Activated CD8-positive, alpha-beta T cell treated with anti-CD3 and anti-CD28 coated beads for 36 hours (primary cell): ENCODE measurements at regions not wholly inside any gene's neighbourhood (a gene's known extent, or its start where the extent isn't known, plus 50 kb on each side); places are given as distances from the start of the nearest gene placed in this dataset.
"Not testable (repeated sequence)": the region's sequence is repeated elsewhere in the genome, so short reads cannot be mapped to it uniquely, and the experiment has no call there.

Experiments used
- ATAC-seq: fragments of 200-7000 bp; cut with Tn5 transposase; one replicate; pipeline ENCODE4 v1.10.0; 2021; ENCODE audit warnings: mild to moderate bottlenecking, moderate library complexity
- CTCF ChIA-PET: fragments of 350-600 bp; sonication (Branson Sonifier 250); formaldehyde crosslinking; loops from one replicate; lab custom pipeline; 2021; ENCODE audit warnings: antibody characterized with exemption; lab: Charles Lee
- POLR2A ChIA-PET: fragments of 350-600 bp; sonication (Branson Sonifier 250); formaldehyde crosslinking; loops from one replicate; lab custom pipeline; 2021; ENCODE audit warnings: antibody characterized with exemption; lab: Charles Lee
- DNase-seq: peaks from one replicate; pipeline ENCODE4 v3.0.0-alpha.2; 2020
- H3K27ac Mint-ChIP-seq: one replicate; pipeline ENCODE4 v1.8.0; 2021; ENCODE audit warnings: mild to moderate bottlenecking, mixed read lengths
- H3K27me3 Mint-ChIP-seq: one replicate; pipeline ENCODE4 v1.8.0; 2021; ENCODE audit warnings: mixed read lengths
- H3K36me3 Mint-ChIP-seq: one replicate; pipeline ENCODE4 v1.8.0; 2021; ENCODE audit warnings: low read depth, mixed read lengths
- H3K4me1 Mint-ChIP-seq: one replicate; pipeline ENCODE4 v1.8.0; 2021; ENCODE audit warnings: low read depth, mixed read lengths
- H3K4me3 Mint-ChIP-seq: one replicate; pipeline ENCODE4 v1.8.0; 2021; ENCODE audit warnings: mild to moderate bottlenecking, moderate library complexity, mixed read lengths
- H3K9me3 Mint-ChIP-seq: one replicate; pipeline ENCODE4 v1.8.0; 2021; ENCODE audit warnings: mixed read lengths
- intact Hi-C: fragments of 100-400 bp; cut with micrococcal nuclease; formaldehyde crosslinking; loops from one replicate; pipeline ENCODE4 v1.10.0; 2022
- TF ChIP-seq, protein P1 (sequence below): fragments of 200-600 bp; IDR thresholded peaks from one replicate; pipeline ENCODE4 v1.8.0; 2022; ENCODE audit warnings: antibody characterized with exemption, mild to moderate bottlenecking

DNA sequence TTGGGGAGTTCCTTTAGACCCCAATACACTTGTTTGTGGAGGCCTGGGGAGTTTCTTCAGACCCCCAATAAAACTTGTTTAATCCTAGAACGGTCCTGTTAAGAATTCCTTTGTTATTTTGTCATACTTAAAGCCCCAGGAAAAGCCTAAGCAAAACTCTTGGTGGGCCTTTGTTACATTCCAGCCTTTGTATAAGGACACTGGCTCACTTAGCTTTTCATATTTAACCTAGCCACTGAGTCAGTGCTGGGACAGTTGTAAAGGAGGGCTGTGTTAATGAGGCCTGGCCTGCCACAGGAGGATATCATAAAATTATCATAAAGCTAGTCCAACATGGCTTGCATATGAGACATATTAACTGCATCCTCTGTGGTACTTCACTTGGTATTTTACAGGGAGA, 760.1 kb downstream of the ZNF385D start:
- H3K27ac Mint-ChIP-seq, result no peak overlapping the region
- intact Hi-C loops, result no loop called here
- H3K4me3 Mint-ChIP-seq, result no peak overlapping the region
- H3K4me1 Mint-ChIP-seq, result no peaks in the 10 kb centered on the region
- H3K36me3 Mint-ChIP-seq, result no peaks in the 10 kb centered on the region
- TF ChIP-seq, protein P1, sequence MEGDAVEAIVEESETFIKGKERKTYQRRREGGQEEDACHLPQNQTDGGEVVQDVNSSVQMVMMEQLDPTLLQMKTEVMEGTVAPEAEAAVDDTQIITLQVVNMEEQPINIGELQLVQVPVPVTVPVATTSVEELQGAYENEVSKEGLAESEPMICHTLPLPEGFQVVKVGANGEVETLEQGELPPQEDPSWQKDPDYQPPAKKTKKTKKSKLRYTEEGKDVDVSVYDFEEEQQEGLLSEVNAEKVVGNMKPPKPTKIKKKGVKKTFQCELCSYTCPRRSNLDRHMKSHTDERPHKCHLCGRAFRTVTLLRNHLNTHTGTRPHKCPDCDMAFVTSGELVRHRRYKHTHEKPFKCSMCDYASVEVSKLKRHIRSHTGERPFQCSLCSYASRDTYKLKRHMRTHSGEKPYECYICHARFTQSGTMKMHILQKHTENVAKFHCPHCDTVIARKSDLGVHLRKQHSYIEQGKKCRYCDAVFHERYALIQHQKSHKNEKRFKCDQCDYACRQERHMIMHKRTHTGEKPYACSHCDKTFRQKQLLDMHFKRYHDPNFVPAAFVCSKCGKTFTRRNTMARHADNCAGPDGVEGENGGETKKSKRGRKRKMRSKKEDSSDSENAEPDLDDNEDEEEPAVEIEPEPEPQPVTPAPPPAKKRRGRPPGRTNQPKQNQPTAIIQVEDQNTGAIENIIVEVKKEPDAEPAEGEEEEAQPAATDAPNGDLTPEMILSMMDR, result no peak
- ChIA-PET POLR2A (no interaction called here), CTCF (no interaction called here)
- no peaks in the 10 kb centered on the region for H3K27me3 Mint-ChIP-seq
- no peak for DNase-seq
- H3K9me3 Mint-ChIP-seq, result peaks cover 7% of the 10 kb centered on the region
- no peak for ATAC-seq

GRCh38 chr3:20989653-20990052, 761.4 kb downstream of the ZNF385D start:
- POLR2A ChIA-PET, H3K27ac Mint-ChIP-seq, intact Hi-C loops, DNase-seq, CTCF ChIA-PET, H3K4me1 Mint-ChIP-seq, H3K36me3 Mint-ChIP-seq, ATAC-seq, H3K9me3 Mint-ChIP-seq, H3K4me3 Mint-ChIP-seq, H3K27me3 Mint-ChIP-seq: not testable (repeated sequence)

DNA sequence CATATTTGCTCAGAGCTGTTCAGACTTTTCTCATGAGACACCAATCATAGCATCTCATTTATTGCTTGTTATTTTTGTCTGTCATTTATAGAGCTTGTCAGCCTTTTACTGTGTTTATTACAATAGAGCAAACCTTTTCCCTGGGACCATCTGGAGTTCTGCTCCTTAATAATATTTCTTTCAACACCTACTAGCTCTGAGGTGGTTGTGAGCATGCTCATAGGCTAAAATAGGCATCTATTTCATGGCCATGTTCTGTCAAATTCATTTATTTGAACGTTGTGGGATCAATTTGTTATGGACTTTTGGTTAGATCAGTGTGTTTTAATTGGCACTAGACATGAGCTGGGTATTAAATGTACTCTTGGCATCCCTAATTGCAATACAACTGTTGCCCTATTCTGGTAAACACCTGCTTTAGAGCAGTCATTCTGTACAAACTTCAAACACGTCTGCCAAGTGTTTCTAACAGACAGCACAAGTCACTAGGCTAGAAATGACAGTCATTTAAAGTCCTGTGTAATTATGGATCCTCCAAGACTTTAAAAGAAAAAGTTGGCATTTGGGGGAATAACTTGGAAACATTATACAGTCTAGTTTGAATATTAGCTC, 766.3 kb downstream of the ZNF385D start:
- Mint-ChIP-seq H3K27me3 (no peaks in the 10 kb centered on the region), H3K36me3 (no peaks in the 10 kb centered on the region), H3K4me3 (no peak overlapping the region), H3K4me1 (no peaks in the 10 kb centered on the region), H3K9me3 (peaks cover 10% of the 10 kb centered on the region), H3K27ac (no peak overlapping the region)
- TF ChIP-seq, protein P1, result no peak
- intact Hi-C loops, result no loop called here
- ChIA-PET CTCF (no interaction called here), POLR2A (no interaction called here)
- DNase-seq (no peak), ATAC-seq (no peak)

DNA sequence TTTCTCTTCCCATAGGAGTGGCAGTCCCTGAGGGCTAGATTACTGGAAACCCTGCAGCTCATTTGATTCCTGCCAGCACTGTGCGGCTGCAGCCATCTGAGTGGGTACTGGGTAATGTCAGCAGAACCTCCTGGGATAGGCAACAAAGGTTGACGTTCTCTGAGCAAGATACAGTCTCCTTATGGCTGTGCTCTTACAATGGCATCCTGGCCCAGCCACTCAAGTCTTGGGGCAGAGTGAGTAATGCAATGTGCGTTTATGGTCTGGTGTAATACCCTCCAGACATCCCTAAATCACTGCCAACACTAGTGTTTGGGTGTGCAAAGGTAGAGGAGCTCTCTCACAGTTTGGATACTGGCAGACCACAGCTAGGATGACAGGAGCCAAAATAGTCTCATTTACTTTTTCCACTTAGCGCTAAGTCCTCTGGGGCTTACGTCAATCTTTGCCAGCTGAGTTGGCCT, 775.8 kb downstream of the ZNF385D start:
- no peaks in the 10 kb centered on the region for H3K4me1 Mint-ChIP-seq
- H3K36me3 Mint-ChIP-seq, result no peaks in the 10 kb centered on the region
- ChIA-PET POLR2A (no interaction called here), CTCF (no interaction called here)
- no peak for DNase-seq
- no peak overlapping the region for H3K4me3 Mint-ChIP-seq
- H3K27me3 Mint-ChIP-seq, result no peaks in the 10 kb centered on the region
- H3K9me3 Mint-ChIP-seq, result peaks cover 7% of the 10 kb centered on the region
- TF ChIP-seq, protein P1, result no peak
- intact Hi-C loops, result no loop called here
- no peak for ATAC-seq
- H3K27ac Mint-ChIP-seq, result no peak overlapping the region

DNA sequence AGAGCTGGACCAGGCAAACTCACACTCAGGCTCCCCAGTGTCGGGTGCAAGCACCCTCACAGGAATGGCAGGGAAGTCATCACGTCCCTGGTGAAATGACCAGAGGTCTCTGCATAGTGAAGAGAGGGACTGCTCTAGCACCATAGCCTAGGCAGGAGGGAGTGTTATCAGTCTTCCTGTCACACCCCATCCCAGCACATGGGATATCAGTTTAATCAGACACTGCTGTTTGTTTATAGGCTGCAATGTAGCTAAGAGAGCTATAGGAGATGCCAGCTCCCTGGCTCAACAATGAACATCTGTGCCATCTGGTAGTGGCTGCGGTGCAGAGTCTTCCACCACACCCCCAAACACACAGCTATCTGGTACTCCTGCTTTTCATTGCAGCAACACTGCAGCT, 776.6 kb downstream of the ZNF385D start:
- ChIA-PET CTCF (no interaction called here), POLR2A (no interaction called here)
- Mint-ChIP-seq H3K36me3 (no peaks in the 10 kb centered on the region), H3K27me3 (no peaks in the 10 kb centered on the region), H3K27ac (no peak overlapping the region), H3K4me1 (no peaks in the 10 kb centered on the region), H3K4me3 (no peak overlapping the region), H3K9me3 (peaks cover 15% of the 10 kb centered on the region)
- TF ChIP-seq, protein P1, result no peak
- intact Hi-C loops, result no loop called here
- no peak for ATAC-seq
- DNase-seq, result no peak

GRCh38 chr3:20970807-20971206, 780.2 kb downstream of the ZNF385D start:
- H3K9me3 Mint-ChIP-seq, result peaks cover 26% of the 10 kb centered on the region
- H3K27ac Mint-ChIP-seq, H3K27me3 Mint-ChIP-seq, H3K36me3 Mint-ChIP-seq, POLR2A ChIA-PET, ATAC-seq, H3K4me3 Mint-ChIP-seq, CTCF ChIA-PET, DNase-seq, H3K4me1 Mint-ChIP-seq, intact Hi-C loops: not testable (repeated sequence)

- H3K9me3 Mint-ChIP-seq, result peaks cover 28% of the 10 kb centered on the region
- H3K4me1 Mint-ChIP-seq, H3K4me3 Mint-ChIP-seq, CTCF ChIA-PET, intact Hi-C loops, H3K36me3 Mint-ChIP-seq, ATAC-seq, DNase-seq, POLR2A ChIA-PET, H3K27me3 Mint-ChIP-seq, H3K27ac Mint-ChIP-seq: not testable (repeated sequence)
Observed at GRCh38 chr3:20967485-20967884, 781.5 kb upstream of the SGO1 start.
